ENCODE measurements at regions not wholly inside any gene's neighbourhood (a gene's known extent, or its start where the extent isn't known, plus 50 kb on each side); places are given as distances from the start of the nearest gene placed in this dataset.

GRCh38 chr2:18901242-18901641, 311.9 kb upstream of the NT5C1B start:
- no peak overlapping the region for H3K9ac ChIP-seq (ENCODE audit: control insufficient read depth, extremely low read depth, insufficient read depth, low read length)
- FAIRE-seq: no peak
- TF ChIP-seq CTCF (optimal IDR thresholded peaks at IDR 0.05 in 1 of 3, IDR thresholded peaks at IDR 0.05 in 1 of 3, conservative IDR thresholded peaks at IDR 0.05 in 1 of 3; ENCODE audit: extremely low read depth in 1 of 3, insufficient read depth in 2 of 3, low read length in 3 of 3) (no peak), EZH2 (IDR thresholded peaks at IDR 0.05; ENCODE audit: low read length) (no peak)
- no peaks in the 10 kb centered on the region for H4K20me1 ChIP-seq (ENCODE audit: control insufficient read depth, extremely low read depth, insufficient read depth, low read length)
- no peaks in the 10 kb centered on the region for H3K9me1 ChIP-seq (ENCODE audit: control insufficient read depth, extremely low read depth, insufficient read depth, low read length)
- H3K4me1 ChIP-seq (ENCODE audit: control insufficient read depth, extremely low read depth, insufficient read depth, low read length): no peaks in the 10 kb centered on the region
- no peak overlapping the region for H2AFZ ChIP-seq (ENCODE audit: control insufficient read depth, low read length)
- no peaks in the 10 kb centered on the region for H3K36me3 ChIP-seq (ENCODE audit: control insufficient read depth in 2 of 2, extremely low read depth in 1 of 2, insufficient read depth in 2 of 2, low read length in 2 of 2)
- dilution Hi-C loops (cut with MboI; ENCODE audit: extremely low pct_ligation_motif_present, low sequenced_read_pairs): no loop called here
- no peaks in the 10 kb centered on the region for H3K27me3 ChIP-seq (ENCODE audit: control insufficient read depth, extremely low read depth, insufficient read depth, low read length)
- H3K9me3 ChIP-seq (ENCODE audit: control insufficient read depth, low read depth, low read length): no peaks in the 10 kb centered on the region
- H3K79me2 ChIP-seq (ENCODE audit: control insufficient read depth, insufficient read depth, low read length): no peaks in the 10 kb centered on the region
- no peak overlapping the region for H3K27ac ChIP-seq (ENCODE audit: control insufficient read depth, insufficient read depth, low read length)
- no peak overlapping the region for H3K4me3 ChIP-seq (ENCODE audit: control insufficient read depth in 2 of 3, extremely low read depth in 1 of 3, insufficient read depth in 2 of 3, low read depth in 1 of 3, low read length in 3 of 3)
- no peak for DNase-seq (ENCODE audit: low read depth, low spot score)
- H3K4me2 ChIP-seq (ENCODE audit: control insufficient read depth, extremely low read depth, insufficient read depth, low read depth, low read length): no peak overlapping the region

GRCh38 chr2:18900691-18901141, 311.3 kb upstream of the NT5C1B start:
- H2AFZ ChIP-seq (ENCODE audit: control insufficient read depth, low read length): no peak overlapping the region
- no peaks in the 10 kb centered on the region for H3K79me2 ChIP-seq (ENCODE audit: control insufficient read depth, insufficient read depth, low read length)
- H3K36me3 ChIP-seq (ENCODE audit: control insufficient read depth in 2 of 2, extremely low read depth in 1 of 2, insufficient read depth in 2 of 2, low read length in 2 of 2): no peaks in the 10 kb centered on the region
- dilution Hi-C loops (cut with MboI; ENCODE audit: extremely low pct_ligation_motif_present, low sequenced_read_pairs): no loop called here
- no peaks in the 10 kb centered on the region for H4K20me1 ChIP-seq (ENCODE audit: control insufficient read depth, extremely low read depth, insufficient read depth, low read length)
- H3K27me3 ChIP-seq (ENCODE audit: control insufficient read depth, extremely low read depth, insufficient read depth, low read length): no peaks in the 10 kb centered on the region
- no peak for TF ChIP-seq EZH2 (IDR thresholded peaks at IDR 0.05; ENCODE audit: low read length)
- TF ChIP-seq CTCF (optimal IDR thresholded peaks at IDR 0.05 in 1 of 3, IDR thresholded peaks at IDR 0.05 in 1 of 3, conservative IDR thresholded peaks at IDR 0.05 in 1 of 3; ENCODE audit: extremely low read depth in 1 of 3, insufficient read depth in 2 of 3, low read length in 3 of 3): no peak
- no peaks in the 10 kb centered on the region for H3K9me1 ChIP-seq (ENCODE audit: control insufficient read depth, extremely low read depth, insufficient read depth, low read length)
- H3K9me3 ChIP-seq (ENCODE audit: control insufficient read depth, low read depth, low read length): no peaks in the 10 kb centered on the region
- H3K4me3 ChIP-seq (ENCODE audit: control insufficient read depth in 2 of 3, extremely low read depth in 1 of 3, insufficient read depth in 2 of 3, low read depth in 1 of 3, low read length in 3 of 3): no peak overlapping the region
- no peak overlapping the region for H3K4me2 ChIP-seq (ENCODE audit: control insufficient read depth, extremely low read depth, insufficient read depth, low read depth, low read length)
- H3K9ac ChIP-seq (ENCODE audit: control insufficient read depth, extremely low read depth, insufficient read depth, low read length): no peak overlapping the region
- FAIRE-seq (no peak), DNase-seq (ENCODE audit: low read depth, low spot score) (no peak)
- H3K4me1 ChIP-seq (ENCODE audit: control insufficient read depth, extremely low read depth, insufficient read depth, low read length): no peaks in the 10 kb centered on the region
- no peak overlapping the region for H3K27ac ChIP-seq (ENCODE audit: control insufficient read depth, insufficient read depth, low read length)

Data from keratinocyte (primary cell).